SK-N-SH (cell line): ENCODE measurements at regions not wholly inside any gene's neighbourhood (a gene's known extent, or its start where the extent isn't known, plus 50 kb on each side); places are given as distances from the start of the nearest gene placed in this dataset.

Experiments
- CHD2 ChIP-seq: fragments of 150-350 bp; IDR thresholded peaks from 2 replicates; pipeline ENCODE4 v1.6.1; 2018; ENCODE audit warnings: low read length; ENCODE audit not compliant: partially characterized antibody
- EZH2phosphoT487 ChIP-seq: fragments of 200-600 bp; sonication (generic); IDR thresholded peaks from 2 replicates; pipeline ENCODE4 v1.6.1; 2017; ENCODE audit warnings: low read depth, mixed run types, mild to moderate bottlenecking, antibody characterized with exemption, moderate library complexity, borderline replicate concordance
- FOXM1 ChIP-seq: IDR thresholded peaks from 2 replicates; pipeline ENCODE4 v1.4.0; 2012; ENCODE audit warnings: low read depth, mild to moderate bottlenecking
- RAD21 ChIP-seq: IDR thresholded peaks from 2 replicates; pipeline ENCODE4 v1.6.1; 2012; ENCODE audit warnings: mild to moderate bottlenecking, low read length
- TF ChIP-seq, protein P1 (sequence below): fragments of 200-600 bp; sonication (generic); IDR thresholded peaks from 2 replicates; pipeline ENCODE4 v1.6.1; 2017; ENCODE audit warnings: antibody characterized with exemption, mild to moderate bottlenecking, moderate library complexity

GRCh38 chr18:75874401-75875089 is 447.0 kb upstream of the SMIM21 start:
- TF ChIP-seq, protein P1, sequence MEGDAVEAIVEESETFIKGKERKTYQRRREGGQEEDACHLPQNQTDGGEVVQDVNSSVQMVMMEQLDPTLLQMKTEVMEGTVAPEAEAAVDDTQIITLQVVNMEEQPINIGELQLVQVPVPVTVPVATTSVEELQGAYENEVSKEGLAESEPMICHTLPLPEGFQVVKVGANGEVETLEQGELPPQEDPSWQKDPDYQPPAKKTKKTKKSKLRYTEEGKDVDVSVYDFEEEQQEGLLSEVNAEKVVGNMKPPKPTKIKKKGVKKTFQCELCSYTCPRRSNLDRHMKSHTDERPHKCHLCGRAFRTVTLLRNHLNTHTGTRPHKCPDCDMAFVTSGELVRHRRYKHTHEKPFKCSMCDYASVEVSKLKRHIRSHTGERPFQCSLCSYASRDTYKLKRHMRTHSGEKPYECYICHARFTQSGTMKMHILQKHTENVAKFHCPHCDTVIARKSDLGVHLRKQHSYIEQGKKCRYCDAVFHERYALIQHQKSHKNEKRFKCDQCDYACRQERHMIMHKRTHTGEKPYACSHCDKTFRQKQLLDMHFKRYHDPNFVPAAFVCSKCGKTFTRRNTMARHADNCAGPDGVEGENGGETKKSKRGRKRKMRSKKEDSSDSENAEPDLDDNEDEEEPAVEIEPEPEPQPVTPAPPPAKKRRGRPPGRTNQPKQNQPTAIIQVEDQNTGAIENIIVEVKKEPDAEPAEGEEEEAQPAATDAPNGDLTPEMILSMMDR: no peak
- no peak for TF ChIP-seq RAD21
- TF ChIP-seq FOXM1: no peak
- TF ChIP-seq EZH2phosphoT487: no peak
- TF ChIP-seq CHD2: no peak
